ENCODE measurements at regions not wholly inside any gene's neighbourhood (a gene's known extent, or its start where the extent isn't known, plus 50 kb on each side); places are given as distances from the start of the nearest gene placed in this dataset.
A peak's percentile ranks its signal among the peaks of the same experiment; 100 is the strongest.

- Histone ChIP-seq H3K4me2 (ENCODE audit: low read length) (no peak overlapping the region), H3K9me3 (ENCODE audit: insufficient read depth, low read depth, low read length) (no peaks in the 10 kb centered on the region), H2AFZ (ENCODE audit: low read depth, low read length) (no peak overlapping the region), H3K79me2 (ENCODE audit: insufficient read depth, low read length) (no peaks in the 10 kb centered on the region), H3K36me3 (ENCODE audit: insufficient read depth, low read length) (no peaks in the 10 kb centered on the region), H3K4me1 (ENCODE audit: insufficient read depth, low read length) (no peaks in the 10 kb centered on the region), H4K20me1 (ENCODE audit: insufficient read depth, low read length) (no peaks in the 10 kb centered on the region), H3K9ac (ENCODE audit: low read length) (no peak overlapping the region), H3K27ac (ENCODE audit: low read depth, low read length) (no peak overlapping the region), H3K27me3 (ENCODE audit: insufficient read depth, low read length) (no peaks in the 10 kb centered on the region), H3K4me3 (ENCODE audit: insufficient read depth, low read depth, low read length) (no peak overlapping the region)
- DNase-seq (ENCODE audit: low read depth) = no peak
- H3K9me3 Mint-ChIP-seq (ENCODE audit: unreplicated experiment) = no peaks in the 10 kb centered on the region
- H3K36me3 Mint-ChIP-seq (ENCODE audit: low read depth, unreplicated experiment) = no peaks in the 10 kb centered on the region
- no peaks in the 10 kb centered on the region for H3K4me1 Mint-ChIP-seq (ENCODE audit: low read depth, unreplicated experiment)
- no peak overlapping the region for H3K27ac Mint-ChIP-seq (ENCODE audit: unreplicated experiment)
- no peak overlapping the region for H3K4me3 Mint-ChIP-seq (ENCODE audit: unreplicated experiment)
- no peaks in the 10 kb centered on the region for H3K27me3 Mint-ChIP-seq (ENCODE audit: low read depth, unreplicated experiment)
- no peak for FAIRE-seq
- TF ChIP-seq EZH2 (IDR thresholded peaks at IDR 0.05; ENCODE audit: insufficient read depth, low read length) (no peak), CTCF (IDR thresholded peaks at IDR 0.05; ENCODE audit: insufficient read depth, low read depth, low read length) (no peak)
Observed at GRCh38 chr17:53527473-53527872, 295.3 kb upstream of the KIF2B start.

- no peak overlapping the region for H3K9ac ChIP-seq (ENCODE audit: low read length)
- H3K79me2 ChIP-seq (ENCODE audit: insufficient read depth, low read length) = no peaks in the 10 kb centered on the region
- no peaks in the 10 kb centered on the region for H3K27me3 Mint-ChIP-seq (ENCODE audit: low read depth, unreplicated experiment)
- no peaks in the 10 kb centered on the region for H3K9me3 ChIP-seq (ENCODE audit: insufficient read depth, low read depth, low read length)
- no peak overlapping the region for H3K27ac Mint-ChIP-seq (ENCODE audit: unreplicated experiment)
- no peaks in the 10 kb centered on the region for H4K20me1 ChIP-seq (ENCODE audit: insufficient read depth, low read length)
- H3K27me3 ChIP-seq (ENCODE audit: insufficient read depth, low read length) = no peaks in the 10 kb centered on the region
- H3K36me3 ChIP-seq (ENCODE audit: insufficient read depth, low read length) = no peaks in the 10 kb centered on the region
- H3K4me1 ChIP-seq (ENCODE audit: insufficient read depth, low read length) = no peaks in the 10 kb centered on the region
- no peak overlapping the region for H2AFZ ChIP-seq (ENCODE audit: low read depth, low read length)
- H3K27ac ChIP-seq (ENCODE audit: low read depth, low read length) = no peak overlapping the region
- TF ChIP-seq EZH2 (IDR thresholded peaks at IDR 0.05; ENCODE audit: insufficient read depth, low read length) = no peak
- TF ChIP-seq CTCF (IDR thresholded peaks at IDR 0.05; ENCODE audit: insufficient read depth, low read depth, low read length) = no peak
- no peak overlapping the region for H3K4me3 ChIP-seq (ENCODE audit: insufficient read depth, low read depth, low read length)
- H3K4me3 Mint-ChIP-seq (ENCODE audit: unreplicated experiment) = no peak overlapping the region
- DNase-seq (ENCODE audit: low read depth) (no peak), FAIRE-seq (no peak)
- H3K36me3 Mint-ChIP-seq (ENCODE audit: low read depth, unreplicated experiment) = no peaks in the 10 kb centered on the region
- H3K9me3 Mint-ChIP-seq (ENCODE audit: unreplicated experiment) = no peaks in the 10 kb centered on the region
- no peak overlapping the region for H3K4me2 ChIP-seq (ENCODE audit: low read length)
- H3K4me1 Mint-ChIP-seq (ENCODE audit: low read depth, unreplicated experiment) = no peaks in the 10 kb centered on the region
Observed at GRCh38 chr17:53525590-53525989, 297.1 kb upstream of the KIF2B start.

DNA sequence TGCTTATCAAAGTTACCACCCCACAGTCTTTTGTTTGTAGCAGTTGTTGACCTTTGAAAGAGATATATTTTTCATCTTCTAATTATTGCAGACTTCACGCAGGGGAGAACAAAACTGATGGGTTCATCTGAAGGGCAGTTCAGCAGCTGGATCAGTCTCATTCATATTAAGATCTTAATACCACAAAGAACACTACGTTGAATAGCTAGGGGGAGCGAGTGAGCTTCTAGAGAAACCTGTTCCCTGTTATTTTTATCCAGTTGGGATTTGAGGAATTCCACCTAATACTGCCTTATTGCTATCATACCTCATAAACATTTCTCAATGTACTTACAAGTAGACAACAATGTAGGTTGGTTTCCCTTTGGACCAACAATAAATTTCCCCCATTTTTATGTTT is 306.1 kb upstream of the KIF2B start:
- no peaks in the 10 kb centered on the region for H3K36me3 Mint-ChIP-seq (ENCODE audit: low read depth, unreplicated experiment)
- no peaks in the 10 kb centered on the region for H3K4me1 Mint-ChIP-seq (ENCODE audit: low read depth, unreplicated experiment)
- H3K27ac Mint-ChIP-seq (ENCODE audit: unreplicated experiment) = no peak overlapping the region
- no peak overlapping the region for H3K27ac ChIP-seq (ENCODE audit: low read depth, low read length)
- no peaks in the 10 kb centered on the region for H3K36me3 ChIP-seq (ENCODE audit: insufficient read depth, low read length)
- H3K9ac ChIP-seq (ENCODE audit: low read length) = no peak overlapping the region
- H3K4me1 ChIP-seq (ENCODE audit: insufficient read depth, low read length) = no peaks in the 10 kb centered on the region
- no peak overlapping the region for H3K4me3 ChIP-seq (ENCODE audit: insufficient read depth, low read depth, low read length)
- no peaks in the 10 kb centered on the region for H4K20me1 ChIP-seq (ENCODE audit: insufficient read depth, low read length)
- no peak overlapping the region for H2AFZ ChIP-seq (ENCODE audit: low read depth, low read length)
- no peak for FAIRE-seq
- peak; percentile 15 for DNase-seq (ENCODE audit: low read depth)
- H3K27me3 ChIP-seq (ENCODE audit: insufficient read depth, low read length) = no peaks in the 10 kb centered on the region
- TF ChIP-seq CTCF (IDR thresholded peaks at IDR 0.05; ENCODE audit: insufficient read depth, low read depth, low read length) (peak; percentile 16), EZH2 (IDR thresholded peaks at IDR 0.05; ENCODE audit: insufficient read depth, low read length) (no peak)
- no peaks in the 10 kb centered on the region for H3K79me2 ChIP-seq (ENCODE audit: insufficient read depth, low read length)
- no peak overlapping the region for H3K4me2 ChIP-seq (ENCODE audit: low read length)
- H3K9me3 ChIP-seq (ENCODE audit: insufficient read depth, low read depth, low read length) = no peaks in the 10 kb centered on the region
- H3K9me3 Mint-ChIP-seq (ENCODE audit: unreplicated experiment) = no peaks in the 10 kb centered on the region
- H3K27me3 Mint-ChIP-seq (ENCODE audit: low read depth, unreplicated experiment) = no peaks in the 10 kb centered on the region
- no peak overlapping the region for H3K4me3 Mint-ChIP-seq (ENCODE audit: unreplicated experiment)

Data from astrocyte (in vitro differentiated cells and primary cell).